ENCODE measurements at regions not wholly inside any gene's neighbourhood (a gene's known extent, or its start where the extent isn't known, plus 50 kb on each side); places are given as distances from the start of the nearest gene placed in this dataset.

- TF ChIP-seq CTCF (IDR thresholded peaks at IDR 0.05) (no peak), POLR2A (IDR thresholded peaks at IDR 0.05) (no peak)
These were observed 72.6 kb upstream of the INSIG1 start for GRCh38 chr7:155225095-155225494.

Measured in body of pancreas (tissue), 4 donors.